Adrenal gland (tissue), 9 donors: ENCODE measurements at regions not wholly inside any gene's neighbourhood (a gene's known extent, or its start where the extent isn't known, plus 50 kb on each side); places are given as distances from the start of the nearest gene placed in this dataset.

Source experiments
- DNase-seq, 7 donors: peaks; one replicate each; pipeline ENCODE4 v3.0.0-alpha.2; 2019 to 2020
- H3K27ac ChIP-seq, 5 donors: fragments of 200-600 bp; sonication (generic) in 4 of 5; 1 replicate in 3 of 5; 2 replicates in 2 of 5; pipeline versions ENCODE4 v1.5.1 to v1.8.0; 2016 to 2020; ENCODE audit warnings: mild to moderate bottlenecking in 1 of 5
- H3K27me3 ChIP-seq: fragments of 200-600 bp; 2 replicates; pipeline ENCODE4 v1.8.0; 2021
- H3K36me3 ChIP-seq, 2 donors: fragments of 200-600 bp; replicated peaks in 1 of 2; 1 replicate in 1 of 2; 2 replicates in 1 of 2; pipeline versions ENCODE4 v1.5.1 to v1.8.0; 2018 to 2022
- H3K4me1 ChIP-seq, 2 donors: fragments of 200-600 bp; replicated peaks in 1 of 2; 1 replicate in 1 of 2; 2 replicates in 1 of 2; pipeline versions ENCODE4 v1.5.1 to v1.8.0; 2018 to 2021
- H3K4me3 ChIP-seq, 4 donors: fragments of 200-600 bp; sonication (generic) in 3 of 4; one replicate each; pipeline ENCODE4 v1.5.1; 2016 to 2018
- H3K9me3 ChIP-seq, 3 donors: fragments of 200-600 bp; sonication (generic) in 1 of 3; replicated peaks in 1 of 3; 1 replicate in 2 of 3; 2 replicates in 1 of 3; pipeline versions ENCODE4 v1.5.1 to v1.8.0; 2016 to 2021
- CTCF ChIP-seq, 6 experiments: fragments of 450-650 bp in 4 of 6; fragments of 200-600 bp in 2 of 6; sonication (generic) in 1 of 6; IDR thresholded peaks; 1 replicate in 5 of 6; 2 replicates in 1 of 6; pipeline versions ENCODE4 v1.5.1 to v1.8.0; 2016 to 2021; ENCODE audit warnings: antibody characterized with exemption in 6 of 6, mild to moderate bottlenecking in 2 of 6, moderate library complexity in 1 of 6
- POLR2A ChIP-seq, 2 donors: fragments of 450-650 bp; IDR thresholded peaks; one replicate each; pipeline ENCODE4 v1.6.1; 2017; ENCODE audit warnings: antibody characterized with exemption in 2 of 2, mild to moderate bottlenecking in 2 of 2, moderate library complexity in 1 of 2
- WGBS, 4 donors: extraction: QIAGEN DNeasy Blood & Tissue Kit in 2 of 4; methylation state at CpG; one replicate each; pipeline versions ENCODE4 v1.1.5 to v1.1.7; 2013 to 2017; 5-methylcytosine and 5-hydroxymethylcytosine counted together
- intact Hi-C, 2 donors: fragments of 100-400 bp; cut with DNase I; formaldehyde crosslinking; loops; one replicate each; pipeline versions ENCODE4 v1.14.1 to v1.15.0; 2022 to 2023
- donor health status: healthy with polysubstance abuse.
- donor health status: Bipolar disorder and iron deficiency.
- donor health status: DM: yes; HTN: yes; CAD: no.
- donor health status: DM: no; HTN: no; CAD: no.
- donor health status: DM: no; HTN: no; CAD: no.

DNA sequence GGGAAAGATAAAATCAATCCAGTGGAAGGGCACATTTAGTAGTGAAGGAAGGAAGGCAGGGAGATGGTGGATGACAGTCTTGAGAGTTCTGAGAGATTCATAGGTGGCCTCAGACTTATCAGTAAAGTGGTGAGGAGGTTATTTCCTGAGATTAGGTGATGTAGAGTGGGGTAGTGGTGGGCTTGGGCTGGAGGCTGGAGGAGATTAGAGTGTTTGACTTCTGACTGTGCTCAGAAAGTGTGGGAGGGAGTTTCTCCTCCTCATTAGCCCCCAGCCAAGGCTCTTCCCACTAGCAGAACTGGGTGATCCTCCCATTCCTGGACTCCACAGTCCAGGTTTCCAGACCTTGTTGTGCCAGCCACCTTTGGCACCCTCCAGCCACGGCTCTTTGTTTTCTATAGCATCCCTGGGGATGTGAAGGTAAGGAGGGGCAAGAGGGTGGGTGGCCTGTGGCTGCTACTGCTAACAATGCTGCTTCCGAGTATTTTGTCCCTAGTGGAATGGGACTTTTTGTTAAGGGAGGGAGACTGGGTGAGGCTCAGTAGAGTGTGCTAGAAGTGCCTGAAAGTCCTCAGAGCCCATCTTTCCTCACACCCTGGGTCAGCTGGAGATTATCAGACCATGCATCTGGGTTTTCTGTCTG, 94.4 kb downstream of the ADRB2 start:
- intact Hi-C loops, result no loop called here
- Histone ChIP-seq H3K27ac (no peak overlapping the region), H3K4me3 (no peak overlapping the region), H3K4me1 (no peaks in the 10 kb centered on the region), H3K36me3 (no peaks in the 10 kb centered on the region), H3K27me3 (peaks cover 3% of the 10 kb centered on the region), H3K9me3 (no peaks in the 10 kb centered on the region)
- WGBS, 4 donors, result 56 to 75% (median 70%) methylated on average over 2 of the region's 2 CpGs
- DNase-seq, result no peak
- TF ChIP-seq CTCF (IDR thresholded peaks at IDR 0.05), result no peak
- no peak for TF ChIP-seq POLR2A (IDR thresholded peaks at IDR 0.05)

DNA sequence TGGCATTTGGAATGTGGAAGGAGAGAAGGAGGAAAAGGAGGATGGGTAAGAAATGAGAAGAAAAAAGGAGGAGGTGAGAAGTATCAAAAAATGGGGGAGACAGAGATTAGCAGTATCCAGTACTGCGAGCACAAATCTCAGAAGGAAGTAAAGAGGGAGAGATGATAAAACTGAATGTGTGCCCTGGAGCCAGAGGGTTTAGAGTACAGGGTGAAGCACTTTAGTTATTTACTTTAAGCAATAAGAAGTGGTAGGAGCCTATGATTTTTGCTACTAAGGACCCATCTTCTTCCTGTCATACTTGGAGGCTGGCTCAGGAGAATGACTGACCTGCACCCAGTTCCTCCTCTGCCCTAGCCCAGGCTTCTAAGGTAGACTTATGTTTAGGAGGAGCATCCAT, 94.9 kb downstream of the ADRB2 start:
- no peak overlapping the region for H3K4me3 ChIP-seq
- intact Hi-C loops, result no loop called here
- no peaks in the 10 kb centered on the region for H3K4me1 ChIP-seq
- H3K27ac ChIP-seq, result no peak overlapping the region
- H3K9me3 ChIP-seq, result no peaks in the 10 kb centered on the region
- no peak for DNase-seq
- 70 to 75% (median 73%) methylated on average over 1 of the region's 1 CpG for WGBS, 4 donors
- peaks cover 3% of the 10 kb centered on the region for H3K27me3 ChIP-seq
- TF ChIP-seq POLR2A (IDR thresholded peaks at IDR 0.05) (no peak), CTCF (IDR thresholded peaks at IDR 0.05) (no peak)
- no peaks in the 10 kb centered on the region for H3K36me3 ChIP-seq

GRCh38 chr5:148922606-148923005, 96.2 kb downstream of the ADRB2 start:
- no peak for DNase-seq
- H3K4me1 ChIP-seq, result no peaks in the 10 kb centered on the region
- 25 to 35% (median 27%) methylated on average over 1 of the region's 1 CpG for WGBS, 4 donors
- no peak overlapping the region for H3K27ac ChIP-seq
- H3K4me3 ChIP-seq, result no peak overlapping the region
- H3K27me3 ChIP-seq, result peaks cover 3% of the 10 kb centered on the region
- H3K36me3 ChIP-seq, result no peaks in the 10 kb centered on the region
- H3K9me3 ChIP-seq, result no peaks in the 10 kb centered on the region
- no peak for TF ChIP-seq CTCF (IDR thresholded peaks at IDR 0.05)
- TF ChIP-seq POLR2A (IDR thresholded peaks at IDR 0.05), result no peak
- intact Hi-C loops, result no loop called here

GRCh38 chr5:148923023-148923422, 96.6 kb downstream of the ADRB2 start:
- no peaks in the 10 kb centered on the region for H3K4me1 ChIP-seq
- TF ChIP-seq POLR2A (IDR thresholded peaks at IDR 0.05) (no peak), CTCF (IDR thresholded peaks at IDR 0.05) (no peak)
- H3K4me3 ChIP-seq, result no peak overlapping the region
- H3K36me3 ChIP-seq, result no peaks in the 10 kb centered on the region
- 72 to 94% (median 78%) methylated on average over 1 of the region's 1 CpG for WGBS, 4 donors
- DNase-seq, result no peak
- intact Hi-C loops, result no loop called here
- peaks cover 3% of the 10 kb centered on the region for H3K27me3 ChIP-seq
- H3K27ac ChIP-seq, result no peak overlapping the region
- H3K9me3 ChIP-seq, result no peaks in the 10 kb centered on the region
